PC-3 (cell line): ENCODE measurements at regions not wholly inside any gene's neighbourhood (a gene's known extent, or its start where the extent isn't known, plus 50 kb on each side); places are given as distances from the start of the nearest gene placed in this dataset.

Experiments used
- CTCF ChIP-seq: fragments of 300-600 bp; sonication (generic); conservative IDR thresholded peaks from 2 replicates; pipeline ENCODE4 v1.5.1; 2017; ENCODE audit warnings: antibody characterized with exemption, low read depth, mild to moderate bottlenecking, low read length
- EZH2 ChIP-seq: fragments of 300-600 bp; sonication (generic); IDR thresholded peaks from one replicate; pipeline ENCODE4 v1.6.1; 2017; ENCODE audit warnings: antibody characterized with exemption, mild to moderate bottlenecking, low read length; ENCODE audit not compliant: unreplicated experiment
- EZH2phosphoT487 ChIP-seq: fragments of 300-600 bp; sonication (generic); IDR thresholded peaks from 2 replicates; pipeline ENCODE4 v1.6.1; 2018; ENCODE audit warnings: mild to moderate bottlenecking, antibody characterized with exemption, low read length, borderline replicate concordance

GRCh38 chr4:179328627-179329026 lies 1886.4 kb upstream of the AGA start:
- TF ChIP-seq CTCF (no peak), EZH2 (no peak), EZH2phosphoT487 (no peak)
